HG02884 (cell line): ENCODE measurements at regions not wholly inside any gene's neighbourhood (a gene's known extent, or its start where the extent isn't known, plus 50 kb on each side); places are given as distances from the start of the nearest gene placed in this dataset.
"Not testable (repeated sequence)": the region's sequence is repeated elsewhere in the genome, so short reads cannot be mapped to it uniquely, and the experiment has no call there.

Source experiments
- ATAC-seq: cut with Tn5 transposase; IDR thresholded peaks from one replicate; pipeline ENCODE4 v1.9.1; 2021; ENCODE audit warnings: mild to moderate bottlenecking, moderate library complexity; ENCODE audit not compliant: unreplicated experiment

DNA sequence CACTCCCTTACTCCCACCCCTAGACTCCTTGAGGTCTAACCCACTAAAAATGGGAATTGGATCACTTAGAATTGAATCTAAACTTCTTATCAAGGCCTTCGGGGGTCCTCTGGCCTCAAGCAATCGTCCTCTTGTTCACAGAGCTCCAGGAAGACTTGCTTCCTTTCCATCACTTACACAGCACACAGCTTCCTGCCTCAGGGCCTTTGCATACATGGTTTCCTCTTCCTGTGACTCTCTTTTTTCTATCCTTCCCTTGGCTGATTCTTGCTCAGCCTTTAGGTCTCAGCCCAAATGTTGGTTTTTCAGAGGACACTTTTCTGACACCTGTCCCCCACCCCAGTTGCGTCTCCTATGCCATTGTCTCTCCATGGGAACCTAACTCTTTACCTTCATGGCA is 50.0 kb upstream of the ALDH1B1 start:
- ATAC-seq: no peak

- no peak for ATAC-seq
Measured at GRCh38 chr9:38342096-38342495, 50.4 kb upstream of the ALDH1B1 start.

GRCh38 chr9:38339496-38339895 is 53.0 kb upstream of the ALDH1B1 start:
- no peak for ATAC-seq

- ATAC-seq: no peak
Measured at GRCh38 chr9:38339087-38339486, 53.4 kb upstream of the ALDH1B1 start.

GRCh38 chr9:38338342-38339018 is 54.0 kb upstream of the ALDH1B1 start:
- no peak for ATAC-seq

DNA sequence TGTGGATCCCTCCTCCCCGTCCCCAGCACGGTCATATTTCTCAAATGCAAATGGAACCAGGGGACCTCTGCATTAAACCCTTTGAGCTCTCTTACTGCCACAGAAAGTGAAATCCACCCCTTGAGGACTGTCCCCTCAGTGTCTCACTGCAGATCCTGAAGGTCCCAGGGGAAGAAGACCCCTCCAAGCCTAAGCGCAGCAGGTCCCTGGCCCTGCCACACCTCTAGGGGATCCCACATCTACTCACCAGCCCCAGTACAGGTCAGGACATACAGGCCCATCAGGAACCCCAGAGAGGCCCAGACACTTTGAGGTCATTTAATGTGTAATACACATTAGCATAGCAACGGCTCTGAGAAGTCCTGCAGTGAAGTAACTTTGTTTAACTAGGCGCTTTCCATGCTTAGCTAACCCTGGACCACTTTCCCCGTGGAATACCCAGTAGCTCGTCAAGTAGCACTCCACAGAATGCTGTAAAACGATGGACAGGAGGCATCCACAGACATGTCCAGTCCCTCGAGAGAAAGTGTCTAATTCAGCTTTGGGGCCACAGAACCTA is 54.7 kb upstream of the ALDH1B1 start:
- ATAC-seq: no peak

DNA sequence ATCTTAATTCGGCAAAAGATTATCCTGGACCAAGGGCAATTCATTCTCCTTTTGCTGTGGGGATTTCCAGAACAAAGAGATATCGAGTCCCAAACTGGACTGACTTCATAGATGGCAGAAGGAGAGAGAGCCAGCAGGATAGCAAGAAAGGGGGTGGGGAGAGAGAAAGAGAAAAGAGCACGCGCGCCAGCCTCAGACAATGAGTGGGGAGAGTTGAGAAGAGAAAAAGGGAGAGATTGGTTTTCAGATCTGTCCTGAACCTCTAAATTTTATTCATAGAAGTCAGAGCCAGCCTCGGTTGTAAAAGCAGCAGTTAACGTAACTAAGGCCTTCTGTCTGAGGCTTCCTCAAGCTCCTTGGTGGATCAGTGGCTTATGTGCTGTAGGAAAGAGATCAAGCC is 55.3 kb upstream of the ALDH1B1 start:
- no peak for ATAC-seq

GRCh38 chr9:38336341-38336740 is 56.2 kb upstream of the ALDH1B1 start:
- ATAC-seq: no peak

GRCh38 chr9:38335686-38336085 is 56.8 kb upstream of the ALDH1B1 start:
- ATAC-seq: no peak

DNA sequence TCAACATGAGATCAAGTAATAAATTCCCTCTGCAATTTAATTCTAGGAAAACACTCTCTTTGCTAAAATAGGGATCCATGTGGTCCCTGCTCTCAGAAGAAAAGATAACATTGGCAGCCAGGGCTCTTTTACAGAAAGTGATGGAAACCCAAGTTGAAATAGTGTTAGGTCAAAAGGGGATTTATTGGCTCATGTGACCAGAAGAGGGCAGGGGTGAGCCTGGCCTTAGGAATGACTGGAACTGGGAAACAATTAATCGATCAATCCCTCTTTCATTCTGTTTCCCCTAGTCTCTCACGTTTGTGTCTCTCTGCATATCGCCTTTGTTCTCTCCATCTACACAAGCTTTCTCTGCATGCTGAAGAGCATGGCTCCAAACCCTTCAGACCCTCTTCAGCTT is 58.3 kb upstream of the ALDH1B1 start:
- ATAC-seq: no peak

GRCh38 chr9:38333047-38333446 is 59.5 kb upstream of the ALDH1B1 start:
- no peak for ATAC-seq

GRCh38 chr9:38332625-38333024 is 59.9 kb upstream of the ALDH1B1 start:
- no peak for ATAC-seq

GRCh38 chr9:38331141-38331540 is 61.4 kb upstream of the ALDH1B1 start:
- ATAC-seq: no peak

- no peak for ATAC-seq
Measured at GRCh38 chr9:38329968-38330367, 62.5 kb upstream of the ALDH1B1 start.

- no peak for ATAC-seq
Measured at GRCh38 chr9:38328765-38329164, 63.7 kb upstream of the ALDH1B1 start.

- ATAC-seq: no peak
Measured at GRCh38 chr9:38326122-38326521, 66.4 kb upstream of the ALDH1B1 start.

DNA sequence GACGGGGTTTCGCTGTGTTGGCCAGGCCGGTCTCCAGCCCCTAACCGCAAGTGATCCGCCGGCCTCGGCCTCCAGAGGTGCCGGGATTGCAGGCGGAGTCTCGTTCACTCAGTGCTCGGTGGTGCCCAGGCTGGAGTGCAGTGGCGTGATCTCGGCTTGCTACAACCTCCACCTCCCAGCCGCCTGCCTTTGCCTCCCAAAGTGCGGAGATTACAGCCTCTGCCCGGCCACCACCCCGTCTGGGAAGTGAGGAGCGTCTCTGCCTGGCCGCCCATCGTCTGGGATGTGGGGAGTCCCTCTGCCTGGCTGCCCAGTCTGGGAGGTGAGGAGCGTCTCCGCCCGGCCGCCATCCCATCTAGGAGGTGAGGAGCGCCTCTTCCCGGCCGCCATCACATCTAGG is 68.3 kb upstream of the ALDH1B1 start:
- not testable (repeated sequence) for ATAC-seq

DNA sequence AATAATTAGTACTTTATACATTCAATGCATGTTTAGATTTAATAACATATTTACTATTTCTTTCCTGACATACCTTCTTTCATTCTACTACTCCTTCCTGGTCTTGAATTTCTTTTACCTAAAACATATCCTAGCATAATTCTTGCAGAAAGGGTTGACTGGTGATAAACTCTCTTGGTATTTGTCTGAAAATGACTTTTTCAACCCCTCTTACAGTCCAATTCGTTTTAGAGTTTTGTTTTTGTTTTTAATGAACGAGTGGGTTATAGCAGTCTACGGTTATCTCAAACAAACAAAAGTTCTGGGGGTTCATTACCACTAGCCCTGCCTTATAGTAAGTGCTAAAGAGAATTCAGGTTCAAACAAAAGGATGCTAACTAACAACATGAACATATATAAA is 69.6 kb upstream of the ALDH1B1 start:
- ATAC-seq: no peak

- no peak for ATAC-seq
Measured at GRCh38 chr9:38319496-38320173, 72.9 kb upstream of the ALDH1B1 start.

DNA sequence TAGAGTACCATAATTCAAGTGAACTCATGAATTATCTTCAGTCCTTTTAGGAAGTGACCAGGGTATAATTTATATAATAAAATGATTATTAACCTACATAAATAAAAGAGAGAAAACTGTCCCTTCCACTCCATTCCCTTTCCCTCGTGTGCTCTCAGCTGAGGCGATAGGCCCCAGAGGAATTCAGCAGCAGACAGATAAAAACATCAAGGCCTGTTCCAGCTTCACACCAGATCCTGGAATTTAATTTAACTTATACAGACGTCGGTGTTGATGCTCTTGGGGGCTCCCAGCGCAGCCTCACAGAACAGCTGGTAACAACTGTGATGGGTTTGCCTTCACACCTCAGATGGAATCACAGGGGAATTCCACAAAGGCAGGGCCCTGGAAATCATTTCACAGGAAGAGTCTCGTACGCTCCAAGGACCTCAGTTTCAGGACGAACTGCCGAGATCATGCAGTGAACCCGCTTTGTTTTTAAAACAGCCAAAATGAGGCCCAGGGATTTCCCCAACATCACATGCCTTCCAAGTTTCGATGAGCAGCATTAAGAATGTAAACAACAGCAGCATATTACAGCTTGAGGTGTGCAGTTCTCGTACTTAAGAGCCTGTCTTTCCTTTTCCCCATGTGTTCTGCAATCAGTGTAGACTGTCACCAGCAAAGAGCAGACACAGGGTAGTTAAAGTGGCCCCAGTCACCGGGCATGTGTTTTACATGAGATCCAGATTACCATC is 73.6 kb upstream of the ALDH1B1 start:
- peak; percentile 94 for ATAC-seq

- no peak for ATAC-seq
Measured at GRCh38 chr9:38316166-38316780, 76.2 kb upstream of the ALDH1B1 start.
